GM18499 (cell line): ENCODE measurements at regions not wholly inside any gene's neighbourhood (a gene's known extent, or its start where the extent isn't known, plus 50 kb on each side); places are given as distances from the start of the nearest gene placed in this dataset.
"Not testable (repeated sequence)": the region's sequence is repeated elsewhere in the genome, so short reads cannot be mapped to it uniquely, and the experiment has no call there.

Experiments used
- ATAC-seq: cut with Tn5 transposase; IDR thresholded peaks from one replicate; pipeline ENCODE4 v1.9.1; 2021; ENCODE audit warnings: moderate number of reproducible peaks; ENCODE audit not compliant: insufficient read depth, unreplicated experiment

DNA sequence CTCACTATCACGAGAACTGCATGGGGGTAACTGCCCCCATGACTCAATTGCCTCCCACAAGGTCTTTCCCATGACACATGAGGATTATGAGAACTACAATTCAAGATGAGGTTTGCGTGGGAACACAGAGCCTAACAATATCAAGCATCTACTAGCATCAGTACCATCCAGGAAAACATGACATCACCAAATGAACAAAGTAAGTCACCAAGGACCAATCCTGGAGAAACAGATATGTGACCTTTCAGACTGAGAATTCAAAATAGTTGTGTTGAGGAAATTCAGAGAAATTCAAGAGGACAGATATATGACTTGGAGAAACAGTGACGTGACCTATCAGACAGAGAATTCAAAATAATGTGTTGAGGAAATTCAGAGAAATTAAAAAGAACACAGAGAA is 65.8 kb upstream of the TMTC2 start:
- no peak for ATAC-seq

DNA sequence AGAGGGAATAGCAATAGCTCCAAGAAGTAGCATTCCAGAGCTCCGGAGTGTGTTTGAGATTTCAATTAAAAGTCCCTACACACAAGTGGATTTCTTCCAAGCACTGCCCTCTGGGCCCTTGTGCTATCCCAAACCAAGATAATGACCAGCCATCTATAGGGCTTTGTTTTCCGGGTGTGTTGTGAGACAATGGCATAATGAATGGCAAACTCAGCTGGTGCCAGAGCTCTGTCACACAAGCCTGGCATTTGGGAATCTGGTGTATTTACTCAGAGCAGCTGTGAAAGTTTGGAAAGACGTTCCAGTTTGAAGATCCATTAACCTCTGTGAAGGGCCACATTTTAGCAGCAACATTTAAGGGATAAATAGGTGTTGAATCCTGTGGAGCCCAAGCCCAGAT is 61.2 kb upstream of the TMTC2 start:
- no peak for ATAC-seq

DNA sequence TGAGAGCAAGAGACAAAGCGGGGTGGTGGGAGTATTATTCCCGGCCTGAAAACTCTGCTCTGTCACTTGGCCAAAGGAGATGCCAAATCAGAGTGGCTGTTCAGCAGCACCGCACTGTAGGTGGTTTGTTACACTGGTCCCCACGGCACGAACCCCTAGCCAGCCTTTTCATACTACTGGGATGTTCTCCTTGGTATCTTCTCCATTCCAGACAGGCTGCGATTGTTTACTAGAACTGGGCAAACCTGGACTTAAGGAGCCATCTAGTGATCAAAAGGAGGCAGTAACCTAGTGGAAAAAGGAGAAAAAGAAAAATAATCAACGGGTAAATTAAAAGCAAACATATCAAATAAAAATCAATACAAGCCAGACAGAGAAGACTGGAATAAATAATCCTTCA is 58.9 kb upstream of the TMTC2 start:
- no peak for ATAC-seq

DNA sequence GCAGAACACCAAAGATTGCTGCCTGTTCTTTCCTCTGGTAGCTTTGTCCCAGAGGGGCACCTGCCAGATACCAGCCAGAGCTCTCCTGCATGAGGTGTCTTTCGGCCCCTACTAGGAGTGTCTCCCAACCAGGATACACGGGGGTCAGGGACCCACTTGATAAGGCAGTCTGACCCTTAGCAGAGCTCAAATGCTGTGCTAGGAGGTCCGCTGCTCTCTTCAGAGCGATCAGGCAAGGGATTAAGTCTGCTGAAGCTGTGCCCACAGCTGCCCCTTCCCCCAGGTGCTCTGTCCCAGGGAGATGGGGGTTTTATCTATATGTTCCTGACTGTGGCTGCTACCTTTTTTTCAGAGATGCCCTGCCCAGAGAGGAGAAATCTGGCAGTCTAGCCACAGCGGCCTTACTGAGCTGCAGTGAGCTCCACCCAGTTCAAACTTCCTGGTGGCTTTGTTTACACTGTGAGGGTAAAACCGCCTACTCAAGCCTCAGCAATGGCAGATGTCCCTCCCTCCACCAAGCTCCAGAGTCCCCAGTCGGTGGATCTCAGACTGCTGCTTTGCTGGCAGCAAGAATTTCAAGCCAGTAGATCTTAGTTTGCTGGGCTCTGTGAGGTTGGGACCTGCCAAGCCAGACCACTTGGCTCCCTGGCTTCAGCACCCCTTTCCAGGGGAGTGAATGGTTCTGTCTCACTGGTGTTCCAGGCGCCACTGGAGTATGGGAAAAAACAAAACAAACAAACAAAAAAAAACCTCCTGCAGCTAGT is 52.0 kb upstream of the TMTC2 start:
- not testable (repeated sequence) for ATAC-seq

DNA sequence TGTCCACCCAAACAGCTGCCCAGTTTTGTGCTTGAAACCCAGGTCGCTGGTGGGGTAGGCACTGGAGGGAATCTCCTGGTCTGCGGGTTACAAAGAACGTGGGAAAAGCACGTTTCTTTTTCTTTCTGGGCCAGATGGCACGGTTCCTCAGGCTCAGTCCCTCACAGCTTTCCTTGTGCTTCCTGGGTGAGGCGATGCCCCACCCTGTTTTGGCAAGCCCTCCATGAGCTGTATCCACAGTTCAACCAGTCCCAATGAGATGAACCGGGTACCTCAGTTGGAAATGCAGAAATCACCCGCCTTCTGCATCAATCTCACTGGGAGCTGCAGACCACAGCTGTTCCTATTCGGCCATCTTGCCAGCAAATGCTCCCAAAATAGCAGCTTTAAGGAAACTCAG is 51.4 kb upstream of the TMTC2 start:
- no peak for ATAC-seq
